Fibroblast of peridontal ligament (primary cell): ENCODE measurements at regions not wholly inside any gene's neighbourhood (a gene's known extent, or its start where the extent isn't known, plus 50 kb on each side); places are given as distances from the start of the nearest gene placed in this dataset.

Source experiments
- DNase-seq: peaks from one replicate; pipeline ENCODE4 v3.0.0-alpha.2; 2010; ENCODE audit errors: extremely low read depth

DNA sequence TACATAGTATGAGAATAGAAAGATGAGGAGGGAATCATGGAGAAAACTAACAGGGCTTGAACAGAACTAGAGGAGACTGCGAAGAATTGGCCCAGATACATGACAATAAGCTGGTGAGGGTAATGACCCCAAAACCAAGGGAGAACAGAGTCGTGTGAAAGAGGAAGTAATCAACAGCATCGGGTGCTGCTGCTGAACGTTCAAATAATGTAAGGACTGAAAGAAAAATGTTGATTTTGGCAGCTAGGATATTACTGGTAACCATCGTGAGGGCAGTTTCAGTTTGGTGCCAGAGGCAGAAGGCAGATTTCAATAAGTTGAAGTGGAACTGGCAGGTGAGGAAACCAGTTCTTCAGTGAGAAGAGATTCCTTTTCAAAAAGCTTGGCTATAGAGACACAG is 66.8 kb upstream of the SMC2 start:
- no peak for DNase-seq

DNA sequence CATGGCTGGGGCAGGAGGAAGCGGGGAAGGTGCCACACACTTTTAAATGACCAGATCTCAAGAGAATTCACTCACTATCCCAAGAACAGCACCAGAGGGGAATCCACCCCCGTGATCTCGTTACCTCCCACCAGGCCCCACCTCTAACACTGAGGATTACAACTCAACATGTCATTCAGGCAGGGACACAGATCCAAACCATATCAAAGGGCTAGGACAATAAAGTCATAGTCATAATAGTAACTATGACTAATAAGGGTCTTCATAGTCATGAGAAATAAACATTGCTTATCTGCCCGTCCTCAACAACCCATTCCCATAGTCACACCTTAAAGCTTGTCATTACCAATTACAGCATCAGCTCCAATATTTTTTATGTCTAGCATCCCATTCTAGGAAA is 65.3 kb upstream of the SMC2 start:
- no peak for DNase-seq
